COR-L47 (cell line): ENCODE measurements at regions not wholly inside any gene's neighbourhood (a gene's known extent, or its start where the extent isn't known, plus 50 kb on each side); places are given as distances from the start of the nearest gene placed in this dataset.

Experiments used
- DNase-seq: peaks from one replicate; lab custom pipeline; 2025; lab: John Stamatoyannopoulos, UW

DNA sequence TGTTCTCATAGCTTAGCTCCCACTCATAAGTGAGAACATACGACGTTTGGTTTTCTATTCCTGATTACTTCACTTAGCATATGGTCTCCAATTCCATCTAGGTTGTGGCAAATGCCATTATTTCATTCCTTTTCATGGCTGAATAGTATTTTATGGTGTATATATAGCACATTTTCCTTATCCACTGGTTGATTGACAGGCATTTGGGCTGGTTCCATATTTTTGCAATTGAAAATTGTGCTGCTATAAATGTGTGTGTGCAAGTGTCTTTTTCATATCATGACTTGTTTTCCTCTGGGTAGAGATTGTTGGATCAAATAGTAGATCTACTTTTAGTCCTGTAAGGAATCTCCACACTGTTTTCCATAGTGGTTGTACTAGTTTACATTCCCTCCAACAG is 133.0 kb upstream of the TAB2 start:
- DNase-seq, result no peak

DNA sequence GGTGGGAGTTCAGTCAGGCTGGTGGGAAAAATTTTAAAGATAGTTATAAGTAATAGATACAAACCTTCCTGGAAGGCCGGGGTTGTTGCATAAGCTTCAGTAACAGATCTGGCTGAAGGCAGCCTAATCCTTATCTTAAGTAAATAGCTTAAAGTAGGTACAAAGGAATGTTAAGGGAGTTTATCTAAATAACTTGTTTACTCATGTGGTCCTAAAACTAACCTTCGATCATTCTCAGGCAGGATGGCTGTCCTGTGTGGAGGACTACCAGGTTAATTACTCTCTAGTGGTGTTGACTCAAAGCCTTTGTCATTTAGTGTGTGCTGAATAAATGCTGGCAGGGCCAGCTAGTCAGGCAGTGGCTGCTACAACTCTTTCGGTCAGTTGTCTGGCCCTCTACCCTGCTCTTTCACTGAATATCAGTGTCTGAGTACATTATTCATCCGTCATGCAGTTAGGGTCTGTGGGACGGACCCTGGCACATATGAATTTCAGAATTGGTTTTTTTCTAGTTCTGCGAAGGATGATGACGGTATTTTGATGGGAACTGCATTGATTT is 131.6 kb upstream of the TAB2 start:
- DNase-seq, result no peak

DNA sequence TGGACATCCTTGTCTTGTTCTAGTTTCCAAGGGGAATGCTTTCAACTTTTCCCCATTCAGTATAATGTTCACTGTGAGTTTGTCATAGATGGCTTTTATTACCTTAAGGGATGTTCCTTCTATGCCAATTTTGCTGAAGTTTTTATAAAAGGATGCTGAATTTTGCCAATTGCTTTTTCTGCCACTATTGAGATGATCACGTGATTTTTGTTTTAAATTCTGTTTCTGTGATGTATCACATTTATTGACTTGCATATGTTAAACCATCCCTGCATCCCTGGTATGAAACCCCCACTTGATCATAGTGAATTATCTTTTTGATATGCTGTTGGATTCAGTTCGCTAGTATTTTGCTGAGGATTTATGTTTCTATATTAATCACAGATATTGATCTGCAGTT is 130.6 kb upstream of the TAB2 start:
- DNase-seq, result no peak

DNA sequence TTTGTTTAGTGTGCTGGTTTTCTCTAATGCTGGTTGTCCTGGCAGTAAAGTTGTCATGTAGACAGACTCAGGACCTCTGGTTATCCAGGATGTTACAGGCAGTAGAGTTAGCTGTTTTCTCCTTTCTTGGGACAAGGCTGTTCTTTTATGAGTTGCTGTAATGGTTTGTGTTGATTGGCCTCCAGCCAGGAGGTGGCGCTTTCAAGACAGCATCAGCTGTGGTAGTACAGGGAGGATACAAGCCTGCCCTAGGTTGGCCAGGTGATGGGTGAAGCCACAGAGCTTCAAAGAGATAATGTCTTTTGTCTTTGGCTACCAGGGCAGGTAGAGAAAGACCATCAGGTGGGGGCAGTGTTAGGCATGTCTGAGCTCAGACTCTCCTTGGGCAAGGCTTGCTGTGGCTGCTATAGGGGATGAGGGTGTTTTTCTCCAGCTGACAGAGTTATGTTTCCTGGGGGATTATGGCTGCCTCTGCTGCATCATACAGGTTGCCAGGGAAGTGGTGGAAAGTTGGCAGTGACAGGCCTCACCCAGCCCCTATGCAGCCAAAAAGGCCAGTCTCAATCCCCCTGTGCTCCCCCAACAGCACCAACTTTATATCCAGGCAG is 127.2 kb upstream of the TAB2 start:
- DNase-seq, result no peak

DNA sequence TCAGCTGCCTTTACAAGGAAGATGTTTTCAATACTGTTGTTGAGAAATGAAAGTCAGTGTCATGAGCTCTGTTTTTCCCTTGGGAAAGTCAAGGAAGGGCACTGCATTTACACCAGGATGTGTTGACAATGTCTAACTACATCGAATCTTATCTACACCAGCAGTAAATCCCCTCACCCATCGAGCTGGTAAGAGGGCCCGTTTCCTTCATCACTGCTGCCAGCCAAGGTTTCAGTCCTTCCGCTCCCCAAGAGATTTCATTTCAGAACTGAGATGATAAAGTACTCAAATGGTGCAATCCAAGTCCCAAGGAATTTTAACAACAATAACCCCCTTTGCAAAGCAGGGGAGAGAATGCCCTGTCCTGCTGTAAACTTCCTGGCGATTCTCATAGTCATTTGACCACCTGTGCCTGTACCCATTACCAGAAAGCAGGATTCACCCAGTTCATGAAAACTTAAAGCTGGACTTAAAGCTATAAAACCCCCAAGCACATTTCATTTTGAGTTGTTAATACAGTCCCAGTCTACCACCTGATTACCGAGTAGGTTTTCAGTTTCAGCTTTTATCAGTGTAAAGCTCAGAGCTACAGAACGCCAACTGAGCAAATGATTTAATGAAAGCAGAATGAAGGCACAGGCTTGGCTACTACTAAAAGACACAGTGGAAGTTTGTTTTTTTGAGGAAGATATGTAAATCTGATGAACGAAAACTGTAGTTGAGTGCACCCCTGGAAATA is 122.5 kb upstream of the TAB2 start:
- DNase-seq, result no peak

DNA sequence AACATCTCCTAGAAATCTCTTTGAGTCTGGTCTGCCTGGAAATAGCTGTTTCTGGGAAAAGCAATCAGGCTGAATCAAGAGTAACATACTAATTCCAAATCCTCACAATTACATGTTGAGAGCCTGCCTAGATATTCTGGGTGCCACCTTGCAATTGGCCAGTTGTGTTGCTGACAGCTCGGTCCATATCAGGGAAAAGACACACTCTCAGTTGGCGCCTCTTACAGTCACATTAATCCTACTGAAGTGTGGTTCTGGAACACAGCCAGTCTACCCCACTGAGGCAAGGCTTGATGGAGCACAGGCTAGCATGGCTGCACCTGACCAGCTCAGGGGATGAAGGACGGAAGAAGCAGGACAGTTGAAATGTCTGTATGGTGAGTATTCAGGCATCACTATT is 121.4 kb upstream of the TAB2 start:
- DNase-seq, result no peak

DNA sequence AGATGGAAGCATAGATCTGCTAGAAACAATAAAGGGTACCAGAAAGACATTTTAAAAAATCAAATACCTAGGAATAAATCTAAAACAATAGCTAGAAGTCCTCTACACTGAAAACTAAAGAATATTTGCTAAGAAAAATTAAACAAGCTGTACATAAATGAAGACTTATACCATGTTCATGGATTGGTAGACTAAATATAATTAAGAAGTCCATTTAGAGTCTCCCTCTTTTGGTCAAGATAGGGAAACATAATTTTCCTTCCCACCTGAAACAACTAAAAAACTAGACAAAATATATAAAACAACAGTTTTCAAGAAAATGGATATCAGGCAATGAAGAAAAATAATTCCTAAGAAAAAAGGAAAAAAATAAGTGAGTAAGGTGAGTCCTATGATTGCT is 120.0 kb upstream of the TAB2 start:
- DNase-seq, result no peak

DNA sequence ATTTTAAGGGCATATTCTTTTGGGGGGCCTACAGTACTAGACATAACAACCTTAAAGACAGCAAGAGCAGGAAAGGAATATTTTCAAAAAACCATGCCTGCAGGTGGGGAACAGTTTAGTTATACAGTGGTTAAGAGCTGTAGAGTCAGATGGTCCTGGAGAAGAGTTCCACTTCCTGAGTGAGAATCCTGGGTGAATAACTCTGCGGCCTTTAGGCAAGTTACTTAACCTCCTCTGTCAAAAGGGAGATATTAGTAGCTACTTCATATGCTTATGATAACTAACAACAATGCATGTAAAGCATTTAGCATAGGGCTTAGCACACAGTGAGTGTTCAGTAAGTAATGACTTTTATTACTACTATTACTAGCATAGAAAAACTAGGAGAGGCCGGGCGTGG is 119.2 kb upstream of the TAB2 start:
- no peak for DNase-seq

DNA sequence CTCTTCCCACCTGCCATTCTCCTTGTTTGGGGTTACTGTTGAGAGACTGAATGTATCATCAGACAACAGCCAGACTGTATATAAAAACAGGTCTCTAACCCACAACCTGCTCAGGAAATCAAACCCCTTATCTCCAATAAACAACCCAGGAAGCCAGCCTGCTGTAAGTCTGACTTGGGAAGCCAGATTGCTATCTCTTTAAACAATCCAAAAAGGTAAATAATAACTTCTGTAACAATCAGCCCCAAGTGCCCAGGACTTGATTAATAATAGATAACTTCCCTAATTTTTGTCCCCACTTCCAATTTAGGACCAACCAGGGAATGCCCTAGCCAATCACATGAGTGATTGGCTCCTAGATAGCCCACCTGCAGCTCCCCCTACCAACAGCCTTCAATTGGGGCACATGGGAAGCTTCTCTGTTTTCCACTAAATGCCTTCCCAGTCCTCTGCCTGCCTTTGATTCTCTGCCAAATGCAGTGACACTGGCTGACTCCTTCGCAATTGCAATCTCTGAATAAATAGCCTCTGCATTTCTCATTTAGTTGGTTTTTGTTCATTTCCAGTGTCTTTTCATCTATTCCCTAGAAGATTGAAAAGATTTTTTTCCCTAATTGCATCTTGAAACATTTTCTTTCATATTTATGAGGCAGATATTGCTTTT is 117.1 kb upstream of the TAB2 start:
- DNase-seq, result no peak

DNA sequence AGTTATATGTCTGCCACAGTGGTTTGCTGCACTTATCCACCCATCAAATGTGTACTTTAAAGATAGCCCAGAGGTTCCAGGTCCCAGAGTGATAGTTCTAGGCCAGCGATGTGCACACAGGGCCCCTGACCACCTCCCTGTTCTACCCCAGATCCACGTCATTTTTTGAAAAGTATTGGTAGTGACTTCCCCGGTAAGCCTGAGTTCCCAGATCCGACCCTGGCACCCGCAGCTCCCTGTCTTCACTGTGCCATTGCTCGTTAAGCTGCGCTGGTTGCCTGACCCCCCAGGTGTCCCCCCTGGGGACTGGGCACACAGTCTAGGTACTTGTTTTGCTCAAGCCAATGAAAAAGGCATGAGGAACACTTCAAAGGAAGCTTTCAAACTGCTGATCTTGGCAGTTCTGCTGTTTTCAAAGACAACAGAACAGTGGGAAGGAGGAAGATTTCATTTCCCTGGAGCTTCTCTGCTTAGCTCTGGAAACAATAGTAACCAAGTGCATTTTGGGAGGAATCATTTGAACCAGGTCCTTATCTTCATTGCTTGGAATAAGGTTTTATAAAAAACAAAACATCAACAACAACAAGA is 116.3 kb upstream of the TAB2 start:
- DNase-seq, result no peak

DNA sequence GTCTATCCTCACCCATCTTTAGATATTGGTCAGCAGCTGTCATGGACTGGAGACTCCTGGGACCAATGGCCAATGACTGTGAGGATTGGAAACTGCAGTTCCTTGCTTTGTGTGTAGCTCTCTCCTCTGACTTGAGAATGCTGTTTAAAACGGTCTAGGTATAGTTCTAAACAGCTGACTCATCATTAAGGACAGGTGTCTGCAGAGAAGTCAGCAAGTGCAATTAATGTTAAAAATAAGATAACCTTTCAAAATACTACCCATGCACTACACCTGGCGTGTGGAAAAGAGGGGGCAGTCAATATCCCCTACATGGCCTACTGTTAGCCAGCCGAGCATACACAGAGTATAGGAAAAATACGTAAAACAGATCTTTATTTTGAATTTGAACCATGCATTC is 115.4 kb upstream of the TAB2 start:
- no peak for DNase-seq

DNA sequence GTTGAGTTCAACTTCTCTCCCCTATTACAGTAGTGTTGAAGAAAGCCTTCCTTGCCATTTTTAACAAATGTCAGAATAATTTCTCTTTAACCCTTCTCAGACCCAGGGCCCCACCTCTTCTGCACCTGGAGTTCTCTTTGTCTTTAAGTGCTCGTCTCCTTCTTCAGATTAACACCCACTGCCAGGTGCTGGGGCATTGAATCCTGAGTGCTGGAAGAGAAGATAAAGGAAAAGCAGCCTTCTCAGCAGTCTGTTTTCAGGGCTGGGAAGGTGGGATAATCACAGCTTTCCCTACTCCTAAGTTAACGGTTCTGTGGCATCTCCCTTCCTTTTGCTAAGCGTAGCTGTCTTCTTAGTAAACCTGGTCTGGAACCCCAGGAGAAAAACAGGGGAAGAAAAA is 114.6 kb upstream of the TAB2 start:
- no peak for DNase-seq

DNA sequence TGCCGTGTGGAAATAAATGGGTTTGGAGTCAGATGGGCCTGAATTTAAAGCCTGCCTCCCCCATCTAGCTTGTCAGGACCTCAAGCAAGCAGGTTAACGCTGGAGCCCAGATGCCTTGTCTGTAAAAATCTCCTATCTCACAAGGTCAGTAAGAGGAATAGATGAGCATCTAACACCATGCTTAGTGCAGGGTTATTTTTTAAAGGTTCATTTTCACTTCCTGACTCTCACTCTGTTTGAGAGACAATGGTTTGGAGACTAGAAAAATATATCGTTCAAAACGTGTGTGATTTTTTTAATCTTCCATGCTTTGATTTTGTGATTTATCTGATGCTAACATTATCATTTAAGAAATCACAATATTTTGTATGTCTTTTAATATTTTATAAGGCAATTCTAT is 114.0 kb upstream of the TAB2 start:
- no peak for DNase-seq

DNA sequence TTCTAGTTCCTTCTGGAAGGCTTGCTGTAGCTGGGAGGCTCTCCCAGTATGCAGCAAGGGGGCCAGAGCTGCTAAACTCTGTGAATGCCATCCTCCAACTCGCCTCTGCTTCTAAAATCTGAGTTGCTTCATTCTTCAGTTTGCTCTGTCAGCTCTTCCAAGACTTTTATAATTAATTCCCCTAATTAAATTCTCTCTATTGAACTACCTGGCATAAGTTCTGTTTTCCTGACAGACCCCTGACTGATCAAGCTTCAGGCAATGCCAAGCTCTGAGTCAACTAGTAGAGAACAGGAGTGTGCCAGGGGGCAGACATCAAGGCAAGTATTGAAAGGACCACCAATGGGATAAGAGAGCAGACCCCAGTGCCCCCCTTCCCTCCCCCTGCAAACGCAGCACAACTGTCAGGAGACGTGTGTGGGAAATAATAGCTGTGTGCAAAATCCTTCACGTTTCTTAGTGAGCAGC is 109.3 kb upstream of the TAB2 start:
- no peak for DNase-seq

DNA sequence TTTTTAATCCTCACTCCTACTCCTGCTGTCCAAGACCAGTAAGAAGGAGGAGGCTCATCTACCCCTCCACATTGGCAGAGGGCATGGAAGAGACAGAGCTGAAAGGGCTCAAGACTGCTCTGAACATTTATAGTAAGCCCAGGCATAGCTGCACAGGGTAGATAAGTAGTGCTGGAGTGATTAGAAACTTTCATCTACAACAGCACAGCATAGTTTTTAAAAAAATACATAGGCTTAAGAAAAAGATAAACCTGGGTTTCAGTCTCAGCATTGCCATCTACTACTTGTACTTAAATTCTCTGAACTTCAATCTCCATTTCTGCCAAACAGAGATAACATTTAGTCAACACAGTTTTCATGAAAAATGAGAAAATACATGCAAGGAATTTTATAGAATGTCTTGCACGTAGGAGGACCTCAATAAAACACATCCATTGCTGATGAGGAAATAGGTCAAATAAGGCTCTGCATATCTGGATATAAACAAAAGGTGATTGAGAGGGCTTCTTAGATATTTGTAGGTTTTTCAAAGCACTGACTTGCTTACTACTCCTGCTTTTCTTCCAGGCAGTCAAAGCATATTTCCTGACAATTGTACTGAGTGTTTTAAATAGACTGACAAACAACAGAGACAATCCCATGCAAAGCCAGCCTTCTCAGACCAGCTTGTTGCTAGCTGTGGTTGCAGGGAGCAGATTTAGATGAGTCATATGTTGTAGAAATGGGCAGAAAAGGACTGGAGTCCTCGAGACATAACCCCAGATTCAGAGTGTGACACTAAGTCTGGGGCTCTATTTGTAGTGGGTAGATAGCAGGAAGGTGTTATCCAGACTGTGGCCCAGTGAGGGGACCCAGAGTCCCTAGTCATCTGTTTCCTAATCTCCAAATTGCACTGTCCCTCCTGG is 107.4 kb upstream of the TAB2 start:
- DNase-seq, result no peak

DNA sequence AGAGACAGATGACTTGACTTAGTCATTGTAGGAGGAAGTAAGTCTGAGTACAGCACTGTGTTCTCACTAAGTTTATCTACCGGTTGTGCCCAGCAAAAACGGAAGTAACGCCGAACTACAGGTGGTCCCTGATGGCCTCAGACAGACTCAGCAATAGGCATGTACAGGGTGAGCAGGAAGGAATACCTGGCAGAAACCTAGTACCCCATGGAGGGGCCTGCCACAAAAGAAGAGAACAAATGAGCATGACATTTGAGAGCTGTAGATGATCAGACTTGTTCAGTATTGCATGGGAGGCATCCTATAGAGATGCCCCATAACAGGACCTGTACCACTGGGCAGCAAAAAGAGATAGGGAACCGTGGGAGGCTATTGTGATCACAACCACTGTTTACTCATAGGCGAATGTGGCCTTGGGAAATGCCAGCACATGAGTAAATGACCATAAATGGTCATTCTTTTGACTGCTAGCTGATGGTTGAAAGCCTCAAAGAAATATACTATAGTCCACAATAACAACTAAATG is 106.4 kb upstream of the TAB2 start:
- no peak for DNase-seq

DNA sequence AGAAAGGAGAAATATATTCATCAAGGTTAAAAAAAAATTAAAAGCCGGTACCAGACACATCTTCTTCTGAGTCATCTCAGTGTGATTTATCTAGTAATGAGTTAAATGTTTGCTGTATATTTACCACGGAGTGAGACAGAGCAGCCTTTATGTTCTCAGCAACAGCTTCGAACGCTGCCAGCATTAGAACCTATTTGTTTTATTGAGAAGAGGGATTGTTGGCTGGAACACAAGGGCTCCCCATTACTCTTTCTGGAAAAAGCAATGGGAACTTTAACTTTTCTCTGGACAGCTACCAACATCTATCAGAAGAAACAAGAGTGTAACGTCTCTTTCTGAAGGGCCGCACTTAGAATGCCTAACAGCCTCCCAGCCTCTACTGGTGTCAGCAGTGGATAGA is 105.3 kb upstream of the TAB2 start:
- DNase-seq, result no peak

DNA sequence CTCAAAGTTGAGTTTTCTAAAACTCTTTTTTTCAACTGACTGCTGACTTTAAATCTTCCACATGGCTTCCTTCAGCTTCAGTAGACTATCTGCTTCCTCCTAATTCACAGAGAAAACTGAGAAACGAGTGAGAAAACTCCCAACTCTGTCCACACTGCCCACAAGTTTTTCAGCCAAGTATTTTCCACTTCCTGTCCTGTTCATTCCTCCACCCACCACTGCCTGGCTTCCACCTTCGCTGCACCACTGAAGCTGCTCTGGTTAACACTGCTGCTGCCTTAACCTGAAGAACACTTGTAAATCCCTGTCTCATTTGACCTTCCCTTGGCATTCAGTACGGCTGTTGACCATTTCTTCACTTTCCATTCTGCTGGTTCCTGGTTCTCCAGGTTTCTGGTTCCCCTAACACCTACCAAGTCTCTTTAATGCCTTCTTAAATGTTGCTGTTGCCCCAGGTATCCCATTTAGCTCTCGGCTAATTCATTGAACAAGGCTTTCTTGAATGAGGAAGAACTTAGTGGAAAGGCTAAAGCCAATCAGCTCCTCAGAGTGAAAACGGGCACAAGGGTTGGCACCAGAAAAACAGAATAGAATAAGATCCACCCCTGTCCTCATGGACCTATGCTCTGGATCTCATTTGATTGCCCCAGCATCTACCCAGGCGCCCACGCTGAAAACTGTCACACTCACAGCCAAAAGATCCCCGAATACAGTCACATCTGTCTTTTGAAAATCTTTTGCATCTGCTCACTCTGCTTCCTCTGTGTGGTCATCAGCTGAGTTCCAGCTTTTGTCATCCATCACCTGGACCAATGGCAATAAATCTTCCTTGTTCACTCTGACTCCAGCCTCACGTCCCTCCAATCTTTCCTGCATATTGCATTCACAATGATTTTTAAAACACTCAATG is 104.4 kb upstream of the TAB2 start:
- no peak for DNase-seq

DNA sequence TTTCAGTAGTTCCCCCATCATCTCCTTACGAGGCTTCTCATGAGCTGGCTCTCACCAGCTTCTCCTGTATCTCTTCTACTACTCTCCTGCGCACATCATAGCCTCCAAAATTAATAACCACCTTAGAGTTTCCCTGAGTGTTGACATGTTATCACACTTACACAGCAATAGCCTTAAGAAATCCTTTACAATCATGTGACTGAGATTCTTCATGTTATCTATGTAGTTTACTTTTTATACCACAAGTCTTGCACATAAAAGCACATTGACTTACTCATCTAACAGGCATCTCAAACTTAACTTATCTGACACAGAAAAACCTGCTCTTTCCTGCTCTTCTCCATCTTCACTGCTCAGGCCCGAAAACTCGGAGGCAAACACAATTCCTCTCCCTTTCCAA is 103.7 kb upstream of the TAB2 start:
- no peak for DNase-seq

DNA sequence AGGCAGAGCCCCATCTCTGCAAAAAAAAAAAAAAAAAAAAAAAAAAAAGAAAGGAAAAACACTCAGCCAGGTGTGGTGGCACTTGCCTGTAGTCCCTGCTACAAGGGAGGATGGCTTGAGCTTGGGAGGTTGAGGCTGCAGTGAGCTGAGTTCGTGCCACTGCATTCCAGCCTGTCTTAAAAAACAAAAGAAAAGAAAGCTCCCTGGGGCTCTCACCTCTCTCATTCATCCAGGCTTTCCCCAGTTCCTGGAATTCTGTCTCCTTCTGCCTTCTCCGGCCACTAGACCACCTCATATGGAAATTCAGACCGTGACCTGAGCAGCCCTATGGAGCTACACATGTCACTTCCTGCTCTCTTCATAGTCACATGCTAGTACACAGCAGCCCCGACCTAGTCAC is 101.1 kb upstream of the TAB2 start:
- DNase-seq, result no peak
